Adrenal gland (tissue), 9 donors: ENCODE measurements at regions not wholly inside any gene's neighbourhood (a gene's known extent, or its start where the extent isn't known, plus 50 kb on each side); places are given as distances from the start of the nearest gene placed in this dataset.

Source experiments
- DNase-seq, 7 donors: peaks; one replicate each; pipeline ENCODE4 v3.0.0-alpha.2; 2019 to 2020
- H3K27ac ChIP-seq, 5 donors: fragments of 200-600 bp; sonication (generic) in 4 of 5; 1 replicate in 3 of 5; 2 replicates in 2 of 5; pipeline versions ENCODE4 v1.5.1 to v1.8.0; 2016 to 2020; ENCODE audit warnings: mild to moderate bottlenecking in 1 of 5
- H3K27me3 ChIP-seq: fragments of 200-600 bp; 2 replicates; pipeline ENCODE4 v1.8.0; 2021
- H3K36me3 ChIP-seq, 2 donors: fragments of 200-600 bp; replicated peaks in 1 of 2; 1 replicate in 1 of 2; 2 replicates in 1 of 2; pipeline versions ENCODE4 v1.5.1 to v1.8.0; 2018 to 2022
- H3K4me1 ChIP-seq, 2 donors: fragments of 200-600 bp; replicated peaks in 1 of 2; 1 replicate in 1 of 2; 2 replicates in 1 of 2; pipeline versions ENCODE4 v1.5.1 to v1.8.0; 2018 to 2021
- H3K4me3 ChIP-seq, 4 donors: fragments of 200-600 bp; sonication (generic) in 3 of 4; one replicate each; pipeline ENCODE4 v1.5.1; 2016 to 2018
- H3K9me3 ChIP-seq, 3 donors: fragments of 200-600 bp; sonication (generic) in 1 of 3; replicated peaks in 1 of 3; 1 replicate in 2 of 3; 2 replicates in 1 of 3; pipeline versions ENCODE4 v1.5.1 to v1.8.0; 2016 to 2021
- POLR2A ChIP-seq, 2 donors: fragments of 450-650 bp; IDR thresholded peaks; one replicate each; pipeline ENCODE4 v1.6.1; 2017; ENCODE audit warnings: antibody characterized with exemption in 2 of 2, mild to moderate bottlenecking in 2 of 2, moderate library complexity in 1 of 2
- WGBS, 4 donors: extraction: QIAGEN DNeasy Blood & Tissue Kit in 2 of 4; methylation state at CpG; one replicate each; pipeline versions ENCODE4 v1.1.5 to v1.1.7; 2013 to 2017; 5-methylcytosine and 5-hydroxymethylcytosine counted together
- intact Hi-C, 2 donors: fragments of 100-400 bp; cut with DNase I; formaldehyde crosslinking; loops; one replicate each; pipeline versions ENCODE4 v1.14.1 to v1.15.0; 2022 to 2023
- TF ChIP-seq, protein P1 (sequence below), 6 experiments: fragments of 450-650 bp in 4 of 6; fragments of 200-600 bp in 2 of 6; sonication (generic) in 1 of 6; IDR thresholded peaks; 1 replicate in 5 of 6; 2 replicates in 1 of 6; pipeline versions ENCODE4 v1.5.1 to v1.8.0; 2016 to 2021; ENCODE audit warnings: antibody characterized with exemption in 6 of 6, mild to moderate bottlenecking in 2 of 6, moderate library complexity in 1 of 6
- donor health status: healthy with polysubstance abuse.
- donor health status: Bipolar disorder and iron deficiency.
- donor health status: DM: yes; HTN: yes; CAD: no.
- donor health status: DM: no; HTN: no; CAD: no.
- donor health status: DM: no; HTN: no; CAD: no.

DNA sequence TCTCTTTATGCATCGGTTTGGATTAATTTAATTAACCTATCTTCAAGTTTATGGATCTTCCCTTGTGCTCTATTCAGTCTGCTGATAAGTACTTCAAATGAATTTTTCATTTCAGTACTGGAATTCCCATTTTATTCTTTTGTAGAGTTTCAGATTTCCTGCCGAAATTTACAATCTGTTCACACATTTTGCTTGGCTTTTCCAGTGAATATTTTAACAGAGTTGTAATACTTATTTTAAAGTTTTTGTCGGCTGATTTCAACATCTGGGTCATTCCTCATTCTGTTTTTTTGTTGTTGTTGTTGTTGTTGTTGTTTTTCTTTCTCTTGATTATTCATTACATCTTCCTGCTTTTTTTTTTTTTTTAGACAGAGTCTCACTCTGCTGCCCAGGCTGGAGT, 89.9 kb upstream of the KCNMA1 start:
- 84 to 88% (median 87%) methylated on average over 3 of the region's 3 CpGs for WGBS, 4 donors

DNA sequence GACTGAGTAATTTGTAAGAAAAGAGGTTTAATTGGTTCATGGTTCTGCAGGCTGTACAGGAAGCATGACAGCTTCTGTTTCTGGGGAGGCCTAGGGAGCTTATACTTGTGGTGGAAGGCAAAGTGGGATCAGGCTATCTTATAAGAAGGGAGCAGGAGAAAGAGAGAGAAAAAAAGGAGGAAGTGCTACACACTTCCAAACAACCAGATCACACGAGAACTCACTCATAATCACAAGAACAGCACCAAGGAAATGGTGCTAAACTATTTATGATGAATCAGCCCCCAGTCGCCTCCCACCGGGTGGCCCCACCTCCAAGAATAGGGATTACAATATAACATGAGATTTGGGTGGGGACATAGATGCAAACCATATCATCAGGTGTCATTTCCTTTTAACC, 89.1 kb upstream of the KCNMA1 start:
- TF ChIP-seq, protein P1, sequence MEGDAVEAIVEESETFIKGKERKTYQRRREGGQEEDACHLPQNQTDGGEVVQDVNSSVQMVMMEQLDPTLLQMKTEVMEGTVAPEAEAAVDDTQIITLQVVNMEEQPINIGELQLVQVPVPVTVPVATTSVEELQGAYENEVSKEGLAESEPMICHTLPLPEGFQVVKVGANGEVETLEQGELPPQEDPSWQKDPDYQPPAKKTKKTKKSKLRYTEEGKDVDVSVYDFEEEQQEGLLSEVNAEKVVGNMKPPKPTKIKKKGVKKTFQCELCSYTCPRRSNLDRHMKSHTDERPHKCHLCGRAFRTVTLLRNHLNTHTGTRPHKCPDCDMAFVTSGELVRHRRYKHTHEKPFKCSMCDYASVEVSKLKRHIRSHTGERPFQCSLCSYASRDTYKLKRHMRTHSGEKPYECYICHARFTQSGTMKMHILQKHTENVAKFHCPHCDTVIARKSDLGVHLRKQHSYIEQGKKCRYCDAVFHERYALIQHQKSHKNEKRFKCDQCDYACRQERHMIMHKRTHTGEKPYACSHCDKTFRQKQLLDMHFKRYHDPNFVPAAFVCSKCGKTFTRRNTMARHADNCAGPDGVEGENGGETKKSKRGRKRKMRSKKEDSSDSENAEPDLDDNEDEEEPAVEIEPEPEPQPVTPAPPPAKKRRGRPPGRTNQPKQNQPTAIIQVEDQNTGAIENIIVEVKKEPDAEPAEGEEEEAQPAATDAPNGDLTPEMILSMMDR (IDR thresholded peaks at IDR 0.05), result no peak
- TF ChIP-seq POLR2A (IDR thresholded peaks at IDR 0.05), result no peak
- H3K4me3 ChIP-seq, result no peak overlapping the region
- no peak for DNase-seq
- H3K27ac ChIP-seq, result no peak overlapping the region
- intact Hi-C loops, result no loop called here
- H3K27me3 ChIP-seq, result no peaks in the 10 kb centered on the region
- H3K9me3 ChIP-seq, result no peaks in the 10 kb centered on the region
- H3K36me3 ChIP-seq, result no peaks in the 10 kb centered on the region
- no peaks in the 10 kb centered on the region for H3K4me1 ChIP-seq
- WGBS, 4 donors, result 81 to 94% (median 88%) methylated on average over 3 of the region's 3 CpGs

More for the DNA sequence above, 89.9 kb upstream of the KCNMA1 start:
- Histone ChIP-seq H3K9me3 (no peaks in the 10 kb centered on the region), H3K4me1 (no peaks in the 10 kb centered on the region), H3K27ac (no peak overlapping the region), H3K36me3 (no peaks in the 10 kb centered on the region), H3K4me3 (no peak overlapping the region), H3K27me3 (no peaks in the 10 kb centered on the region)
- no peak for TF ChIP-seq POLR2A (IDR thresholded peaks at IDR 0.05)
- TF ChIP-seq, protein P1 (IDR thresholded peaks at IDR 0.05), result no peak
- intact Hi-C loops, result no loop called here
- no peak for DNase-seq

DNA sequence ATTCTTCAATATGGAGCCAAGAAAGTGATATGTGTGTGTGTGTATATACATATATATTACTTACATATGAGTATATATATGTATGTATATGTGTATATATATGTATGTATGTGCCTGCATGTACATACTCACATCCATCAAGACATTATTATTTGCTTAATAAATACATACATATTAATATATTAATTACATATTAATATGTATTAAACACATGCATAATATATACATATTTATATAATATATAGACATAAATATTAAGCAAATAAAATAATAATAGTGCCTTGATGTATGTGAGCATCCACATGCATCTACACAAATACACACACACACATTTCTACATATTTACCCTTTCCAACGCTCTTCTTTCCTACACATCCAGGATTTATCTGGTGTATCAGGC, 88.7 kb upstream of the KCNMA1 start:
- WGBS, 4 donors, result 57 to 99% (median 96%) methylated on average over 1 of the region's 1 CpG
- intact Hi-C loops, result no loop called here
- Histone ChIP-seq H3K9me3 (no peaks in the 10 kb centered on the region), H3K27me3 (no peaks in the 10 kb centered on the region), H3K4me3 (no peak overlapping the region), H3K27ac (no peak overlapping the region), H3K4me1 (no peaks in the 10 kb centered on the region), H3K36me3 (no peaks in the 10 kb centered on the region)
- no peak for DNase-seq
- TF ChIP-seq POLR2A (IDR thresholded peaks at IDR 0.05), result no peak
- TF ChIP-seq, protein P1 (IDR thresholded peaks at IDR 0.05), result no peak

DNA sequence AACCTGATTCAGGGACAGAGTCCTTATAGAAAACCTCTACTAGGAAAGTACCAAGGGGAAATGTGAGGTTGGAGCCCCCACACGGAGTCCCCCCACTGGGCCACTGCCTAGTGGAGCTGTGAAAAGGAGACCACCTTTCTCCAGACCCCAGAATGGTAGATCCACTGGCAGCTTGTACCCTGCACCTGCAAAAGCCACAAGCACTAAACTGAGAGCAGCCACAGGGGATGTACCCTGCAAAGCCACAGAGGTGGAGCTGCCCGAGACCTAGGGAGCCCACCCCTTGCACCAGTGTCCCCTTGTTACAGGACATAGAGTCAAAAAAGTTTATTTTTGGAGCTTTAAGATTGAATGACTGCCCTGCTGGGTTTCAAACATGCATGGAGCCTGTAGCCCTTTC, 87.2 kb upstream of the KCNMA1 start:
- no peak for DNase-seq
- TF ChIP-seq, protein P1 (IDR thresholded peaks at IDR 0.05), result no peak
- TF ChIP-seq POLR2A (IDR thresholded peaks at IDR 0.05), result no peak
- WGBS, 4 donors, result 78 to 86% (median 81%) methylated on average over 2 of the region's 2 CpGs
- Histone ChIP-seq H3K27ac (no peak overlapping the region), H3K4me3 (no peak overlapping the region), H3K27me3 (no peaks in the 10 kb centered on the region), H3K9me3 (no peaks in the 10 kb centered on the region), H3K36me3 (no peaks in the 10 kb centered on the region), H3K4me1 (no peaks in the 10 kb centered on the region)
- intact Hi-C loops, result no loop called here
